Choroid plexus epithelial cell (primary cell): ENCODE measurements at regions not wholly inside any gene's neighbourhood (a gene's known extent, or its start where the extent isn't known, plus 50 kb on each side); places are given as distances from the start of the nearest gene placed in this dataset.
A peak's percentile ranks its signal among the peaks of the same experiment; 100 is the strongest.

ENCODE experiments used
- DNase-seq: peaks from one replicate; pipeline ENCODE4 v3.0.0-alpha.2; 2010; ENCODE audit warnings: low read depth
- H3K4me3 ChIP-seq: 2 replicates; pipeline ENCODE4 v1.5.1; 2011; ENCODE audit warnings: low read depth, mild to moderate bottlenecking, control low read depth, low read length, moderate library complexity
- CTCF ChIP-seq: conservative IDR thresholded peaks from 2 replicates; pipeline ENCODE4 v1.5.1; 2011; ENCODE audit warnings: low read depth, mild to moderate bottlenecking, control low read depth, inconsistent platforms, low read length, moderate library complexity

GRCh38 chr4:53714236-53715140 is 123.2 kb upstream of the LNX1 start:
- H3K4me3 ChIP-seq: no peak overlapping the region
- no peak for TF ChIP-seq CTCF
- DNase-seq: peak; percentile 40

GRCh38 chr4:53713767-53714166 is 122.5 kb upstream of the LNX1 start:
- no peak for TF ChIP-seq CTCF
- DNase-seq: no peak
- H3K4me3 ChIP-seq: no peak overlapping the region

DNA sequence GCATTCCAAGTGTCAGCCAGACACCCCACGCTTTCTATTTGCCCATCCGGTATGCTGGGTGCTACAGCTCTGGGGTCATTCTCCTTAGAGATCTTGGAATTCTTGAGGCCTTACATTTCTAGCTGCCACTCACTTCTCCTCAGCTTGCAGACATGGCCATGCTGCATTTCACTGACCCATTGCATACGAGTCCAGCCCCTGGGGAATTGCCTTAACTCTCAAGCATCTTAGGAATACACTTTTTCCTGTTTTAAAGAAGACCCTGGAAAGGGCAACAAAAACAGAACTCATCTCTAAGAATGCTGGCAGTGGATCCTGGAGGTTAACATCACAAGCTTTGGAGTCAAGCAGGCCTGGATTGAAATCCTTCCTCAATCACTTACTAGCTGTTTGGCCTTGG is 122.0 kb upstream of the LNX1 start:
- peak; percentile 34 for DNase-seq
- TF ChIP-seq CTCF: no peak
- H3K4me3 ChIP-seq: no peak overlapping the region

- peak; percentile 31 for DNase-seq
- TF ChIP-seq CTCF: no peak
- no peak overlapping the region for H3K4me3 ChIP-seq
Observed at GRCh38 chr4:53712408-53713020, 121.2 kb upstream of the LNX1 start.

- no peak overlapping the region for H3K4me3 ChIP-seq
- DNase-seq: peak; percentile 64
- TF ChIP-seq CTCF: peak; percentile 25
Observed at GRCh38 chr4:53711926-53712325, 120.6 kb upstream of the LNX1 start.

DNA sequence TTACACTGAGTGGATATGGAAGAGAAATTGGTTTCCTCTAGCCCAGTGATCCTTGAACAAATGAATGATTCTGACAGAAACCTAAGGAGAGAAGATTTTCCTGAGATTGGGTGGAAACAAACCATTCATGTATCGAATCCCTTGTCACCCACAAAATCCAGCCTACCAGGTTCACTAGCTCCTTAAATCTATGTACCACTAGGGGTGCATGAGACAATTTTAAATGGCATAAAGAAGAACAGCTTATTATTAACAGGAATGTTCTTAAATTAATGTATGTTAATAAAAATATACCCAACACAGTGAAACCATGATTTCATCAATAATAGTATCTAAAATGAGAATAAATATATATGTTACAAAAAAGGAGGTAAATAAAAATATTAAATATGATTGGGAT is 118.4 kb upstream of the LNX1 start:
- no peak overlapping the region for H3K4me3 ChIP-seq
- TF ChIP-seq CTCF: peak; percentile 45
- peak; percentile 34 for DNase-seq

- H3K4me3 ChIP-seq: no peak overlapping the region
- no peak for TF ChIP-seq CTCF
- no peak for DNase-seq
Observed at GRCh38 chr4:53707491-53707890, 116.2 kb upstream of the LNX1 start.
